Loucy (cell line): ENCODE measurements at regions not wholly inside any gene's neighbourhood (a gene's known extent, or its start where the extent isn't known, plus 50 kb on each side); places are given as distances from the start of the nearest gene placed in this dataset.

Experiments
- CTCF ChIP-seq: fragments of 200-600 bp; sonication (generic); conservative IDR thresholded peaks from 2 replicates; pipeline ENCODE4 v1.5.1; 2014; ENCODE audit warnings: mild to moderate bottlenecking, antibody characterized with exemption, low read length
- EZH2phosphoT487 ChIP-seq: fragments of 200-600 bp; IDR thresholded peaks from 2 replicates; pipeline ENCODE4 v1.6.1; 2018; ENCODE audit warnings: antibody characterized with exemption, mild to moderate bottlenecking, moderate library complexity, borderline replicate concordance

DNA sequence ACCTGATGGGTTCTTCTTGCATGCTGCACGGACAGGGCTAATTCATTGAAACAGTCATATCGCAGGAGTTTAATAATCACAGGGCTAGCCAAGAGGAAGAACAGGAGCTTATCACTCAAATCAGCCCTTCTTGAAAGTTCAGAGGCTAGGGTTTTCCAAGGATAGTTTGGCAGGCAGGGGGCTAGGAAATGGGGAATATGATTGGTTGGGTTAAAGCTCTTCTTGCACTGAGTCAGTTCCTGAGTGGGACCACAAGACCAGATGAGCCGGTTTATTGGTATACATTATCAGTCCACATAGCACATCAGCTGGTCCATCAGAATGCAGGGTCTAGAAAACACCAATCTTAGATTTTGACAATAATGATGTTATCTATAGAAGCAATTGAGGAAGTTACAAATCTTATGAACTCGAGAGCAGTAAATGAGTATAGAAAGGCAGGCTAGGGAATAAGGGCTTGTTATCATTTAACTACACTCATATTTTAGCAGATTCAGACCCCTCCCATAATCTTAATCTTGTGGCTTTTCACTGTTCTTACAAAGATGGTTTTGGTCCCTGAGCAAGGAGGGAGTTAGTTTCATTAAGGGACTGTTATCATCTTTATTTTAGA, 58.1 kb upstream of the SLC25A36 start:
- TF ChIP-seq CTCF = no peak
- no peak for TF ChIP-seq EZH2phosphoT487
